Medulla oblongata (tissue), 1 donor: ENCODE measurements at regions not wholly inside any gene's neighbourhood (a gene's known extent, or its start where the extent isn't known, plus 50 kb on each side); places are given as distances from the start of the nearest gene placed in this dataset.
"Not testable (repeated sequence)": the region's sequence is repeated elsewhere in the genome, so short reads cannot be mapped to it uniquely, and the experiment has no call there.

ENCODE experiments used
- DNase-seq: peaks from one replicate; pipeline ENCODE4 v3.0.0-alpha.2; 2015; ENCODE audit errors: extremely low spot score

GRCh38 chr7:66413379-66414114, 208.4 kb downstream of the TPST1 start:
- peak; percentile 91 for DNase-seq

GRCh38 chr7:66415659-66416265, 210.6 kb downstream of the TPST1 start:
- DNase-seq, result no peak

- DNase-seq, result no peak
Measured at GRCh38 chr7:66418537-66418936, 210.1 kb upstream of the KCTD7 start.

- DNase-seq, result no peak
Measured at GRCh38 chr7:66419210-66419609, 209.5 kb upstream of the KCTD7 start.

- DNase-seq, result no peak
Measured at GRCh38 chr7:66421830-66422475, 206.7 kb upstream of the KCTD7 start.

- no peak for DNase-seq
Measured at GRCh38 chr7:66423729-66424128, 205.0 kb upstream of the KCTD7 start.

GRCh38 chr7:66426332-66426731, 202.3 kb upstream of the KCTD7 start:
- DNase-seq, result no peak

- DNase-seq, result no peak
Measured at GRCh38 chr7:66426996-66427395, 201.7 kb upstream of the KCTD7 start.

- DNase-seq, result no peak
Measured at GRCh38 chr7:66427956-66428355, 200.7 kb upstream of the KCTD7 start.

- DNase-seq, result no peak
Measured at GRCh38 chr7:66429498-66430163, 199.1 kb upstream of the KCTD7 start.

- DNase-seq, result peak; percentile 8
Measured at GRCh38 chr7:66430164-66430545, 198.5 kb upstream of the KCTD7 start.

GRCh38 chr7:66438703-66439405, 189.8 kb upstream of the KCTD7 start:
- not testable (repeated sequence) for DNase-seq

- no peak for DNase-seq
Measured at GRCh38 chr7:66442385-66442784, 186.3 kb upstream of the KCTD7 start.

GRCh38 chr7:66443946-66444345, 184.7 kb upstream of the KCTD7 start:
- no peak for DNase-seq

- not testable (repeated sequence) for DNase-seq
Measured at GRCh38 chr7:66447007-66447406, 181.7 kb upstream of the KCTD7 start.

GRCh38 chr7:66450814-66451213, 177.9 kb upstream of the KCTD7 start:
- DNase-seq, result not testable (repeated sequence)

- DNase-seq, result not testable (repeated sequence)
Measured at GRCh38 chr7:66451713-66452112, 177.0 kb upstream of the KCTD7 start.

- DNase-seq, result peak; percentile 3
Measured at GRCh38 chr7:66452165-66452564, 176.5 kb upstream of the KCTD7 start.

GRCh38 chr7:66453340-66453739, 175.3 kb upstream of the KCTD7 start:
- no peak for DNase-seq

- no peak for DNase-seq
Measured at GRCh38 chr7:66454600-66455225, 174.0 kb upstream of the KCTD7 start.

GRCh38 chr7:66455432-66455831, 173.2 kb upstream of the KCTD7 start:
- not testable (repeated sequence) for DNase-seq
